ENCODE measurements at regions not wholly inside any gene's neighbourhood (a gene's known extent, or its start where the extent isn't known, plus 50 kb on each side); places are given as distances from the start of the nearest gene placed in this dataset.

DNA sequence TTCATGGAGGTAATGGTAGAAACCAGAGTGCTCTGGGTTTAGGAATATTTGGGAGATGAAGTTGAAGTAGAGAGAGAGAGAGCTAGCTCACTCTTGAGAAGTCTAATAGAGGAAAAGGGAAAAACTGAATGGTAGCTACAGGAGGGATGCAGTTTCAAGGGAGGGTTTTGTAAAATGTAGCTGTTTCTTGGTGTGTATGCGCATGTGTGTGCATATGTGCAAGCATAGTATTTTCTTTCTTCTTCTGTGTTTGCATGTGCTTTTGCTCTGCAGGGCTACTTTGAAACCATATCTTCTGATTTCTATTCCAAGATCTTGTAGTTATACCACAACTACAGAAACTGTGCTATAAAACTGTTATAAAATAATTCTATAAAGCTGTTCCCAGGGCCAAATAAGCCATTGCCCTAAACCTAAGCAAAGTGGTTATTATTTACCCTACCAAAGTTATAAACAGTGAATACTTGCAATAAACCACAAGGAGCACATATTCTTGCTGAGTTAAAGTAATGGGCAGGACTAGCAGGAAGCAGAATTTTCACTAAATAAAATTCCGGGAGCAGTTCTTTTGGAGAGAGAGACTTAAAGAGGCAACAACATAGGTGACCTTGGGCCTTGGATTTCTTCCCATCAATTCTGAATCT, 145.3 kb upstream of the ZNF521 start:
- no peaks in the 10 kb centered on the region for H3K27me3 ChIP-seq (replicated peaks; ENCODE audit: insufficient read depth, low read depth, low read length, poor library complexity)
- no peaks in the 10 kb centered on the region for H3K4me1 ChIP-seq (ENCODE audit: insufficient read depth, low read length, poor library complexity, severe bottlenecking)
- intact Hi-C loops (cut with micrococcal nuclease; ENCODE audit: unreplicated experiment), result no loop called here
- no peak overlapping the region for H3K27ac ChIP-seq (ENCODE audit: low read depth, low read length, poor library complexity, severe bottlenecking)
- BruUV-seq (replicated peaks), result no TSS peak
- POLR2A ChIA-PET (ENCODE audit: low non-redundant PET), result no interaction called here
- H3K9me3 ChIP-seq (ENCODE audit: low read depth, low read length, poor library complexity, severe bottlenecking), result peaks cover 8% of the 10 kb centered on the region
- H3K36me3 ChIP-seq (ENCODE audit: insufficient read depth, low read length, poor library complexity, severe bottlenecking), result no peaks in the 10 kb centered on the region
- H3K4me3 ChIP-seq (ENCODE audit: low read depth, low read length, poor library complexity, severe bottlenecking), result no peak overlapping the region
- DNase-seq (ENCODE audit: low spot score), result no peak
- no peak for TF ChIP-seq EZH2 (IDR thresholded peaks at IDR 0.05; ENCODE audit: borderline replicate concordance, low read depth, low read length, poor library complexity, severe bottlenecking)
- TF ChIP-seq, protein P1, sequence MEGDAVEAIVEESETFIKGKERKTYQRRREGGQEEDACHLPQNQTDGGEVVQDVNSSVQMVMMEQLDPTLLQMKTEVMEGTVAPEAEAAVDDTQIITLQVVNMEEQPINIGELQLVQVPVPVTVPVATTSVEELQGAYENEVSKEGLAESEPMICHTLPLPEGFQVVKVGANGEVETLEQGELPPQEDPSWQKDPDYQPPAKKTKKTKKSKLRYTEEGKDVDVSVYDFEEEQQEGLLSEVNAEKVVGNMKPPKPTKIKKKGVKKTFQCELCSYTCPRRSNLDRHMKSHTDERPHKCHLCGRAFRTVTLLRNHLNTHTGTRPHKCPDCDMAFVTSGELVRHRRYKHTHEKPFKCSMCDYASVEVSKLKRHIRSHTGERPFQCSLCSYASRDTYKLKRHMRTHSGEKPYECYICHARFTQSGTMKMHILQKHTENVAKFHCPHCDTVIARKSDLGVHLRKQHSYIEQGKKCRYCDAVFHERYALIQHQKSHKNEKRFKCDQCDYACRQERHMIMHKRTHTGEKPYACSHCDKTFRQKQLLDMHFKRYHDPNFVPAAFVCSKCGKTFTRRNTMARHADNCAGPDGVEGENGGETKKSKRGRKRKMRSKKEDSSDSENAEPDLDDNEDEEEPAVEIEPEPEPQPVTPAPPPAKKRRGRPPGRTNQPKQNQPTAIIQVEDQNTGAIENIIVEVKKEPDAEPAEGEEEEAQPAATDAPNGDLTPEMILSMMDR (conservative IDR thresholded peaks at IDR 0.05; ENCODE audit: low read depth, low read length), result no peak
- CTCF ChIA-PET, result no interaction called here

DNA sequence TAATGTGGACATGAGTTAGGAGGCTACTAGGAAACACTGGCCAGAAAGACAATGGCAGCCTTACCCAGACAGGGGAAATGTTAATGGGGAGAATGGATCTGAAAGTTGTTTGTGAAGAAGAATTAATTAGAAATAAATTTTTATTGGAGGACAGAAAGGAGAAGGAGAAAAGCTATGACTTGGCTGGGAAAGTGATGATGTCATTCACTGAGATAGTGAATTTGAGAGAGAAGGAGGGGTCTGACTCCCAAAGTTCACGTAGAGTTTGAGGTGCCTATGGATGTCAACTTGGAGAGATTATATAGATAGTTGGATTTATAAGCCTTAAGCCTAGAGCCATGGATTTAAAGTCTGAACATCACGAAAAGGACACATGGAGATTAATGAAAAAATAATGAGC, 144.6 kb upstream of the ZNF521 start:
- Histone ChIP-seq H3K4me1 (ENCODE audit: insufficient read depth, low read length, poor library complexity, severe bottlenecking) (no peaks in the 10 kb centered on the region), H3K27me3 (replicated peaks; ENCODE audit: insufficient read depth, low read depth, low read length, poor library complexity) (no peaks in the 10 kb centered on the region), H3K4me3 (ENCODE audit: low read depth, low read length, poor library complexity, severe bottlenecking) (no peak overlapping the region), H3K27ac (ENCODE audit: low read depth, low read length, poor library complexity, severe bottlenecking) (no peak overlapping the region), H3K9me3 (ENCODE audit: low read depth, low read length, poor library complexity, severe bottlenecking) (peaks cover 8% of the 10 kb centered on the region), H3K36me3 (ENCODE audit: insufficient read depth, low read length, poor library complexity, severe bottlenecking) (no peaks in the 10 kb centered on the region)
- POLR2A ChIA-PET (ENCODE audit: low non-redundant PET), result no interaction called here
- DNase-seq (ENCODE audit: low spot score), result no peak
- intact Hi-C loops (cut with micrococcal nuclease; ENCODE audit: unreplicated experiment), result no loop called here
- TF ChIP-seq, protein P1 (conservative IDR thresholded peaks at IDR 0.05; ENCODE audit: low read depth, low read length), result no peak
- no peak for TF ChIP-seq EZH2 (IDR thresholded peaks at IDR 0.05; ENCODE audit: borderline replicate concordance, low read depth, low read length, poor library complexity, severe bottlenecking)
- CTCF ChIA-PET, result no interaction called here
- no TSS peak for BruUV-seq (replicated peaks)

DNA sequence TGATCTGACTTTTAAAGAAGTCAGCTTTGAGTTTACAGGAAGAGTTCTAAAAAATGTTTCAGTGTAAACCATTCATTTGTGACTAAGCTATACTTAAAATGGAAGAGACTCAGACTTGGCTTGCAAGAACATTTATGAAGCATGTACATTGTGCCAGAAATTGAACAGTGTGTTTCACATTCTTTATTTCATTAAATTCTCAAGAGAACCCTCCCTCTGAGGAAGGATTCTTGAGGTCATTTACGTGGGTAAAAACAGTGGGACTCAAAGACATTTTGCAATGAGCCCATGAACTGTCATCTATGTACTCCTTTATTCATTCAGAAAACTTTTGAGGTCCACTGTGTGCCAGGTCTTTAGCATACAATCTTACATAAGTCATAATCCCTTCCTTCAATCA, 143.6 kb upstream of the ZNF521 start:
- no TSS peak for BruUV-seq (replicated peaks)
- no peak overlapping the region for H3K27ac ChIP-seq (ENCODE audit: low read depth, low read length, poor library complexity, severe bottlenecking)
- no peak for DNase-seq (ENCODE audit: low spot score)
- no peaks in the 10 kb centered on the region for H3K4me1 ChIP-seq (ENCODE audit: insufficient read depth, low read length, poor library complexity, severe bottlenecking)
- ChIA-PET CTCF (no interaction called here), POLR2A (ENCODE audit: low non-redundant PET) (no interaction called here)
- no peak overlapping the region for H3K4me3 ChIP-seq (ENCODE audit: low read depth, low read length, poor library complexity, severe bottlenecking)
- H3K36me3 ChIP-seq (ENCODE audit: insufficient read depth, low read length, poor library complexity, severe bottlenecking), result no peaks in the 10 kb centered on the region
- no peak for TF ChIP-seq EZH2 (IDR thresholded peaks at IDR 0.05; ENCODE audit: borderline replicate concordance, low read depth, low read length, poor library complexity, severe bottlenecking)
- TF ChIP-seq, protein P1 (conservative IDR thresholded peaks at IDR 0.05; ENCODE audit: low read depth, low read length), result no peak
- H3K27me3 ChIP-seq (replicated peaks; ENCODE audit: insufficient read depth, low read depth, low read length, poor library complexity), result no peaks in the 10 kb centered on the region
- H3K9me3 ChIP-seq (ENCODE audit: low read depth, low read length, poor library complexity, severe bottlenecking), result peaks cover 8% of the 10 kb centered on the region
- intact Hi-C loops (cut with micrococcal nuclease; ENCODE audit: unreplicated experiment), result no loop called here

All from A673 (cell line).